Type B pancreatic cell (in vitro differentiated cells): ENCODE measurements at regions not wholly inside any gene's neighbourhood (a gene's known extent, or its start where the extent isn't known, plus 50 kb on each side); places are given as distances from the start of the nearest gene placed in this dataset.

Source experiments
- DNase-seq: peaks from one replicate; pipeline ENCODE4 v3.0.0; 2021; ENCODE audit warnings: mixed read lengths; ENCODE audit not compliant: unreplicated experiment; ENCODE audit errors: extremely low spot score
- H3K27ac Mint-ChIP-seq: 2 replicates; pipeline ENCODE4 v1.8.0; 2021; ENCODE audit warnings: mild to moderate bottlenecking, mixed read lengths
- H3K27me3 Mint-ChIP-seq: 2 replicates; pipeline ENCODE4 v1.8.0; 2021; ENCODE audit warnings: mixed read lengths
- H3K36me3 Mint-ChIP-seq: 2 replicates; pipeline ENCODE4 v1.8.0; 2021; ENCODE audit warnings: mixed read lengths
- H3K4me1 Mint-ChIP-seq: one replicate; pipeline ENCODE4 v1.8.0; 2021; ENCODE audit warnings: mixed read lengths; ENCODE audit not compliant: unreplicated experiment
- H3K4me3 Mint-ChIP-seq: 2 replicates; pipeline ENCODE4 v1.8.0; 2021; ENCODE audit warnings: mild to moderate bottlenecking, mixed read lengths
- H3K9me3 Mint-ChIP-seq: 2 replicates; pipeline ENCODE4 v1.8.0; 2021; ENCODE audit warnings: mixed read lengths
- CTCF ChIP-seq: fragments of 200-600 bp; sonication (generic); conservative IDR thresholded peaks from 2 replicates; pipeline ENCODE4 v1.5.0; 2021; ENCODE audit warnings: antibody characterized with exemption, mild to moderate bottlenecking

GRCh38 chr6:153583685-153584084 is 452.6 kb upstream of the RGS17 start:
- no peak for TF ChIP-seq CTCF
- H3K36me3 Mint-ChIP-seq, result no peaks in the 10 kb centered on the region
- no peak for DNase-seq
- no peak overlapping the region for H3K4me3 Mint-ChIP-seq
- H3K9me3 Mint-ChIP-seq, result no peaks in the 10 kb centered on the region
- no peaks in the 10 kb centered on the region for H3K4me1 Mint-ChIP-seq
- no peak overlapping the region for H3K27ac Mint-ChIP-seq
- peaks cover 2% of the 10 kb centered on the region for H3K27me3 Mint-ChIP-seq

GRCh38 chr6:153580776-153581175 is 449.7 kb upstream of the RGS17 start:
- no peak for DNase-seq
- H3K36me3 Mint-ChIP-seq, result no peaks in the 10 kb centered on the region
- H3K9me3 Mint-ChIP-seq, result peaks cover 5% of the 10 kb centered on the region
- H3K4me1 Mint-ChIP-seq, result no peaks in the 10 kb centered on the region
- no peak overlapping the region for H3K27ac Mint-ChIP-seq
- no peak overlapping the region for H3K4me3 Mint-ChIP-seq
- TF ChIP-seq CTCF, result no peak
- peaks cover 6% of the 10 kb centered on the region for H3K27me3 Mint-ChIP-seq

- TF ChIP-seq CTCF, result no peak
- no peak overlapping the region for H3K27ac Mint-ChIP-seq
- H3K36me3 Mint-ChIP-seq, result no peaks in the 10 kb centered on the region
- no peaks in the 10 kb centered on the region for H3K4me1 Mint-ChIP-seq
- DNase-seq, result no peak
- peaks cover 3% of the 10 kb centered on the region for H3K27me3 Mint-ChIP-seq
- H3K9me3 Mint-ChIP-seq, result peaks cover 5% of the 10 kb centered on the region
- no peak overlapping the region for H3K4me3 Mint-ChIP-seq
Observed at GRCh38 chr6:153575528-153575927, 444.4 kb upstream of the RGS17 start.

GRCh38 chr6:153574231-153574630 is 443.1 kb upstream of the RGS17 start:
- H3K4me1 Mint-ChIP-seq, result no peaks in the 10 kb centered on the region
- no peaks in the 10 kb centered on the region for H3K36me3 Mint-ChIP-seq
- H3K9me3 Mint-ChIP-seq, result peaks cover 5% of the 10 kb centered on the region
- TF ChIP-seq CTCF, result no peak
- H3K27me3 Mint-ChIP-seq, result peaks cover 3% of the 10 kb centered on the region
- H3K27ac Mint-ChIP-seq, result no peak overlapping the region
- H3K4me3 Mint-ChIP-seq, result no peak overlapping the region
- no peak for DNase-seq

- H3K27ac Mint-ChIP-seq, result no peak overlapping the region
- no peak overlapping the region for H3K4me3 Mint-ChIP-seq
- H3K27me3 Mint-ChIP-seq, result no peaks in the 10 kb centered on the region
- no peak for TF ChIP-seq CTCF
- peaks cover 7% of the 10 kb centered on the region for H3K4me1 Mint-ChIP-seq
- DNase-seq, result no peak
- no peaks in the 10 kb centered on the region for H3K9me3 Mint-ChIP-seq
- H3K36me3 Mint-ChIP-seq, result no peaks in the 10 kb centered on the region
Observed at GRCh38 chr6:153572371-153572770, 441.3 kb upstream of the RGS17 start.

- no peaks in the 10 kb centered on the region for H3K36me3 Mint-ChIP-seq
- H3K9me3 Mint-ChIP-seq, result no peaks in the 10 kb centered on the region
- peaks cover 12% of the 10 kb centered on the region for H3K4me1 Mint-ChIP-seq
- no peak for TF ChIP-seq CTCF
- no peak overlapping the region for H3K27ac Mint-ChIP-seq
- no peaks in the 10 kb centered on the region for H3K27me3 Mint-ChIP-seq
- H3K4me3 Mint-ChIP-seq, result no peak overlapping the region
- DNase-seq, result no peak
Observed at GRCh38 chr6:153568628-153569027, 437.5 kb upstream of the RGS17 start.
